GM06990 (cell line): ENCODE measurements at regions not wholly inside any gene's neighbourhood (a gene's known extent, or its start where the extent isn't known, plus 50 kb on each side); places are given as distances from the start of the nearest gene placed in this dataset.
"Not testable (repeated sequence)": the region's sequence is repeated elsewhere in the genome, so short reads cannot be mapped to it uniquely, and the experiment has no call there.

Experiments used
- DNase-seq: peaks from one replicate; pipeline ENCODE4 v3.0.0-alpha.2; 2011; ENCODE audit not compliant: insufficient read length; ENCODE audit errors: extremely low read depth
- H3K27me3 ChIP-seq: replicated peaks from 2 replicates; pipeline ENCODE4 v1.6.0; 2011; ENCODE audit warnings: low read length; ENCODE audit not compliant: control insufficient read depth, insufficient read depth
- H3K36me3 ChIP-seq: 2 replicates; pipeline ENCODE4 v1.5.1; 2011; ENCODE audit warnings: low read length; ENCODE audit not compliant: control insufficient read depth, insufficient read depth
- H3K4me3 ChIP-seq: replicated peaks from 2 replicates; pipeline ENCODE4 v1.5.1; 2011; ENCODE audit warnings: low read depth, mild to moderate bottlenecking, control low read depth, low read length
- CTCF ChIP-seq: IDR thresholded peaks from 2 replicates; pipeline ENCODE4 v1.5.1; 2011; ENCODE audit warnings: low read length, control low read depth, mild to moderate bottlenecking, inconsistent platforms; ENCODE audit not compliant: insufficient read depth, poor library complexity, severe bottlenecking

- H3K4me3 ChIP-seq: no peak overlapping the region
- TF ChIP-seq CTCF: no peak
- DNase-seq: no peak
Observed at GRCh38 chr10:120789303-120790203, 61.6 kb upstream of the WDR11 start.

GRCh38 chr10:120791316-120791715 lies 59.8 kb upstream of the WDR11 start:
- H3K27me3 ChIP-seq: no peaks in the 10 kb centered on the region; the same call in 1 of the 2 replicates
- H3K4me3 ChIP-seq: no peak overlapping the region
- no peak for TF ChIP-seq CTCF
- H3K36me3 ChIP-seq: no peaks in the 10 kb centered on the region
- no peak for DNase-seq

More at GRCh38 chr10:120789303-120790203, 61.6 kb upstream of the WDR11 start:
- Histone ChIP-seq H3K36me3 (no peaks in the 10 kb centered on the region), H3K27me3 (no peaks in the 10 kb centered on the region; the same call in 1 of the 2 replicates)

GRCh38 chr10:120793088-120793487 lies 58.1 kb upstream of the WDR11 start:
- H3K36me3 ChIP-seq: no peaks in the 10 kb centered on the region
- H3K27me3 ChIP-seq: no peaks in the 10 kb centered on the region; the same call in 1 of the 2 replicates
- no peak for TF ChIP-seq CTCF
- no peak overlapping the region for H3K4me3 ChIP-seq
- DNase-seq: no peak

GRCh38 chr10:120794390-120794789 lies 56.8 kb upstream of the WDR11 start:
- no peak for DNase-seq
- Histone ChIP-seq H3K27me3 (no peaks in the 10 kb centered on the region; the same call in 1 of the 2 replicates), H3K4me3 (no peak overlapping the region), H3K36me3 (no peaks in the 10 kb centered on the region)
- TF ChIP-seq CTCF: no peak

GRCh38 chr10:120798276-120798675 lies 52.9 kb upstream of the WDR11 start:
- H3K36me3 ChIP-seq, H3K27me3 ChIP-seq, DNase-seq, H3K4me3 ChIP-seq: not testable (repeated sequence)

- DNase-seq: no peak
- TF ChIP-seq CTCF: no peak
- Histone ChIP-seq H3K27me3 (no peaks in the 10 kb centered on the region), H3K4me3 (no peak overlapping the region), H3K36me3 (no peaks in the 10 kb centered on the region)
Observed at GRCh38 chr10:120799849-120800248, 51.3 kb upstream of the WDR11 start.
